GM18951 (cell line): ENCODE measurements at regions not wholly inside any gene's neighbourhood (a gene's known extent, or its start where the extent isn't known, plus 50 kb on each side); places are given as distances from the start of the nearest gene placed in this dataset.

Source experiments
- POLR2A ChIP-seq: IDR thresholded peaks from 4 replicates; pipeline ENCODE4 v1.6.1; 2011; ENCODE audit warnings: mild to moderate bottlenecking; ENCODE audit not compliant: insufficient read length, insufficient read depth; ENCODE audit errors: extremely low read depth
- in situ Hi-C: fragments of 300-500 bp; cut with MboI; formaldehyde crosslinking; loops from one replicate; pipeline ENCODE4 v1.12.0; 2022; ENCODE audit warnings: low sequenced_read_pairs, mixed read lengths, inconsistent platforms; ENCODE audit not compliant: unreplicated experiment

- in situ Hi-C loops, result no loop called here
- TF ChIP-seq POLR2A, result no peak
Measured at GRCh38 chr3:178072391-178073305, 463.6 kb upstream of the KCNMB2 start.

GRCh38 chr3:178073366-178073765, 462.9 kb upstream of the KCNMB2 start:
- TF ChIP-seq POLR2A, result no peak
- in situ Hi-C loops, result no loop called here

- in situ Hi-C loops, result no loop called here
- no peak for TF ChIP-seq POLR2A
Measured at GRCh38 chr3:178075344-178075743, 460.9 kb upstream of the KCNMB2 start.

GRCh38 chr3:178078953-178079352, 457.3 kb upstream of the KCNMB2 start:
- no peak for TF ChIP-seq POLR2A
- in situ Hi-C loops, result no loop called here

GRCh38 chr3:178079966-178080365, 456.3 kb upstream of the KCNMB2 start:
- no peak for TF ChIP-seq POLR2A
- in situ Hi-C loops, result no loop called here

GRCh38 chr3:178082326-178082906, 453.8 kb upstream of the KCNMB2 start:
- TF ChIP-seq POLR2A, result no peak
- in situ Hi-C loops, result no loop called here

- TF ChIP-seq POLR2A, result no peak
- in situ Hi-C loops, result no loop called here
Measured at GRCh38 chr3:178083906-178084866, 452.1 kb upstream of the KCNMB2 start.

GRCh38 chr3:178084938-178085816, 451.1 kb upstream of the KCNMB2 start:
- no peak for TF ChIP-seq POLR2A
- in situ Hi-C loops, result no loop called here

- in situ Hi-C loops, result no loop called here
- no peak for TF ChIP-seq POLR2A
Measured at GRCh38 chr3:178085817-178086123, 450.5 kb upstream of the KCNMB2 start.

GRCh38 chr3:178086144-178086825, 450.0 kb upstream of the KCNMB2 start:
- in situ Hi-C loops, result no loop called here
- TF ChIP-seq POLR2A, result no peak

GRCh38 chr3:178087376-178087775, 448.9 kb upstream of the KCNMB2 start:
- TF ChIP-seq POLR2A, result no peak
- in situ Hi-C loops, result no loop called here

GRCh38 chr3:178088963-178089362, 447.3 kb upstream of the KCNMB2 start:
- in situ Hi-C loops, result no loop called here
- TF ChIP-seq POLR2A, result no peak
